Peyer's patch (tissue), 4 donors: ENCODE measurements at regions not wholly inside any gene's neighbourhood (a gene's known extent, or its start where the extent isn't known, plus 50 kb on each side); places are given as distances from the start of the nearest gene placed in this dataset.

ENCODE experiments used
- CTCF ChIP-seq, 6 experiments: fragments of 450-650 bp in 4 of 6; fragments of 200-600 bp in 2 of 6; sonication (generic) in 1 of 6; IDR thresholded peaks; one replicate each; pipeline ENCODE4 v1.5.1; 2017 to 2019; ENCODE audit warnings: antibody characterized with exemption in 6 of 6, mild to moderate bottlenecking in 3 of 6, moderate library complexity in 1 of 6
- POLR2A ChIP-seq, 2 donors: fragments of 450-650 bp; IDR thresholded peaks; one replicate each; pipeline ENCODE4 v1.5.1; 2017; ENCODE audit warnings: antibody characterized with exemption in 2 of 2, mild to moderate bottlenecking in 2 of 2, moderate library complexity in 2 of 2

- TF ChIP-seq POLR2A (IDR thresholded peaks at IDR 0.05): no peak
- TF ChIP-seq CTCF (IDR thresholded peaks at IDR 0.05): no peak
These were observed 129.7 kb upstream of the TNP1 start for GRCh38 chr2:216989340-216990129.
